Adrenal gland (tissue), 9 donors: ENCODE measurements at regions not wholly inside any gene's neighbourhood (a gene's known extent, or its start where the extent isn't known, plus 50 kb on each side); places are given as distances from the start of the nearest gene placed in this dataset.

ENCODE experiments used
- DNase-seq, 7 donors: peaks; one replicate each; pipeline ENCODE4 v3.0.0-alpha.2; 2019 to 2020
- H3K27ac ChIP-seq, 5 donors: fragments of 200-600 bp; sonication (generic) in 4 of 5; 1 replicate in 3 of 5; 2 replicates in 2 of 5; pipeline versions ENCODE4 v1.5.1 to v1.8.0; 2016 to 2020; ENCODE audit warnings: mild to moderate bottlenecking in 1 of 5
- H3K27me3 ChIP-seq: fragments of 200-600 bp; 2 replicates; pipeline ENCODE4 v1.8.0; 2021
- H3K36me3 ChIP-seq, 2 donors: fragments of 200-600 bp; replicated peaks in 1 of 2; 1 replicate in 1 of 2; 2 replicates in 1 of 2; pipeline versions ENCODE4 v1.5.1 to v1.8.0; 2018 to 2022
- H3K4me1 ChIP-seq, 2 donors: fragments of 200-600 bp; replicated peaks in 1 of 2; 1 replicate in 1 of 2; 2 replicates in 1 of 2; pipeline versions ENCODE4 v1.5.1 to v1.8.0; 2018 to 2021
- H3K4me3 ChIP-seq, 4 donors: fragments of 200-600 bp; sonication (generic) in 3 of 4; one replicate each; pipeline ENCODE4 v1.5.1; 2016 to 2018
- H3K9me3 ChIP-seq, 3 donors: fragments of 200-600 bp; sonication (generic) in 1 of 3; replicated peaks in 1 of 3; 1 replicate in 2 of 3; 2 replicates in 1 of 3; pipeline versions ENCODE4 v1.5.1 to v1.8.0; 2016 to 2021
- POLR2A ChIP-seq, 2 donors: fragments of 450-650 bp; IDR thresholded peaks; one replicate each; pipeline ENCODE4 v1.6.1; 2017; ENCODE audit warnings: antibody characterized with exemption in 2 of 2, mild to moderate bottlenecking in 2 of 2, moderate library complexity in 1 of 2
- WGBS, 4 donors: extraction: QIAGEN DNeasy Blood & Tissue Kit in 2 of 4; methylation state at CpG; one replicate each; pipeline versions ENCODE4 v1.1.5 to v1.1.7; 2013 to 2017; 5-methylcytosine and 5-hydroxymethylcytosine counted together
- intact Hi-C, 2 donors: fragments of 100-400 bp; cut with DNase I; formaldehyde crosslinking; loops; one replicate each; pipeline versions ENCODE4 v1.14.1 to v1.15.0; 2022 to 2023
- small RNA-seq, 2 donors: library from RNA; depleted of rRNA; stranded (forward); fragments of <200 nt; gene quantifications; one replicate each; pipeline ENCODE3, GENCODE V24; 2016
- TF ChIP-seq, protein P1 (sequence below), 6 experiments: fragments of 450-650 bp in 4 of 6; fragments of 200-600 bp in 2 of 6; sonication (generic) in 1 of 6; IDR thresholded peaks; 1 replicate in 5 of 6; 2 replicates in 1 of 6; pipeline versions ENCODE4 v1.5.1 to v1.8.0; 2016 to 2021; ENCODE audit warnings: antibody characterized with exemption in 6 of 6, mild to moderate bottlenecking in 2 of 6, moderate library complexity in 1 of 6
- donor health status: healthy with polysubstance abuse.
- donor health status: Bipolar disorder and iron deficiency.
- donor health status: DM: yes; HTN: yes; CAD: no.
- donor health status: DM: no; HTN: no; CAD: no.
- donor health status: DM: no; HTN: no; CAD: no.

- no peaks in the 10 kb centered on the region for H3K9me3 ChIP-seq
- H3K36me3 ChIP-seq: no peaks in the 10 kb centered on the region
- WGBS, 4 donors: 87 to 90% (median 88%) methylated on average over 13 to 18 of the region's 18 CpGs
- intact Hi-C loops: no loop called here
- H3K4me3 ChIP-seq: no peak overlapping the region
- H3K27me3 ChIP-seq: no peaks in the 10 kb centered on the region
- no peak for DNase-seq
- H3K27ac ChIP-seq: no peak overlapping the region
- TF ChIP-seq, protein P1, sequence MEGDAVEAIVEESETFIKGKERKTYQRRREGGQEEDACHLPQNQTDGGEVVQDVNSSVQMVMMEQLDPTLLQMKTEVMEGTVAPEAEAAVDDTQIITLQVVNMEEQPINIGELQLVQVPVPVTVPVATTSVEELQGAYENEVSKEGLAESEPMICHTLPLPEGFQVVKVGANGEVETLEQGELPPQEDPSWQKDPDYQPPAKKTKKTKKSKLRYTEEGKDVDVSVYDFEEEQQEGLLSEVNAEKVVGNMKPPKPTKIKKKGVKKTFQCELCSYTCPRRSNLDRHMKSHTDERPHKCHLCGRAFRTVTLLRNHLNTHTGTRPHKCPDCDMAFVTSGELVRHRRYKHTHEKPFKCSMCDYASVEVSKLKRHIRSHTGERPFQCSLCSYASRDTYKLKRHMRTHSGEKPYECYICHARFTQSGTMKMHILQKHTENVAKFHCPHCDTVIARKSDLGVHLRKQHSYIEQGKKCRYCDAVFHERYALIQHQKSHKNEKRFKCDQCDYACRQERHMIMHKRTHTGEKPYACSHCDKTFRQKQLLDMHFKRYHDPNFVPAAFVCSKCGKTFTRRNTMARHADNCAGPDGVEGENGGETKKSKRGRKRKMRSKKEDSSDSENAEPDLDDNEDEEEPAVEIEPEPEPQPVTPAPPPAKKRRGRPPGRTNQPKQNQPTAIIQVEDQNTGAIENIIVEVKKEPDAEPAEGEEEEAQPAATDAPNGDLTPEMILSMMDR (IDR thresholded peaks at IDR 0.05): no peak
- TF ChIP-seq POLR2A (IDR thresholded peaks at IDR 0.05): no peak
- no peaks in the 10 kb centered on the region for H3K4me1 ChIP-seq
These were observed 50.1 kb upstream of the MYCN start for GRCh38 chr2:15890124-15890754.

Small RNAs in the stretch of these regions (small RNA-seq; reads per million reads assigned to genes)
- gene RNU5E-7P: 0 reads per million in 2 donors
